ENCODE measurements at regions not wholly inside any gene's neighbourhood (a gene's known extent, or its start where the extent isn't known, plus 50 kb on each side); places are given as distances from the start of the nearest gene placed in this dataset.

DNA sequence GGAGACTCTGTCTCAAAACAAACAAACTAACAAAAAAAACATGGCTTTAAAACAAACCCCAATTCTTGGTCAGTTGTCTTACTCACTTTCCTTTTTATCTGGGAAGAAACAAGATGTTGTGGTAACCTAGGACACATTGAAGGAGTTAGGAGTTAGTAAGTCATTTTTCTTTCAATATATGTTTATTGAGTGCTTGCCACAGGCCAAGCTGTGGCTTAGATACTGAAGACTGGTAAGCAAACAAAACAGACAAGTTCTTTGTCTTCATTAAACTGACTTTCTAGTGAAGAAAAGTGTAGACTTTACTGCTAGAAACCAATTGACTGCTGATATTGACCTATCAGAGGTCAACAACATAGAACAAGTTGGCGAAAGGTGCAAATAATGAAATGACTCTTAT, 1228.3 kb upstream of the FAM98A start:
- no peaks in the 10 kb centered on the region for H3K27me3 ChIP-seq (ENCODE audit: control insufficient read depth, low read length)
- H3K9me3 ChIP-seq (ENCODE audit: control insufficient read depth, insufficient read depth, low read length) = no peaks in the 10 kb centered on the region
- no peak for TF ChIP-seq EZH2phosphoT487 (IDR thresholded peaks at IDR 0.05; ENCODE audit: borderline replicate concordance, low read length)
- H3F3A ChIP-seq (ENCODE audit: control insufficient read depth, insufficient read depth) = no peaks in the 10 kb centered on the region
- no peaks in the 10 kb centered on the region for H3K4me1 ChIP-seq (ENCODE audit: control insufficient read depth, low read length)
- no peak overlapping the region for H3K27ac ChIP-seq (ENCODE audit: low read depth, low read length)
- H4K20me1 ChIP-seq (ENCODE audit: control insufficient read depth, insufficient read depth, low read depth, low read length) = no peaks in the 10 kb centered on the region
- no peak overlapping the region for H3K4me2 ChIP-seq (ENCODE audit: low read length)
- no peaks in the 10 kb centered on the region for H3K79me2 ChIP-seq (ENCODE audit: control insufficient read depth, low read length)
- H3K4me3 ChIP-seq (ENCODE audit: low read length) = no peak overlapping the region
- no peaks in the 10 kb centered on the region for H3K9me2 ChIP-seq (replicated peaks; ENCODE audit: control insufficient read depth, low read length)
- H3K36me3 ChIP-seq (ENCODE audit: control insufficient read depth, low read length) = no peaks in the 10 kb centered on the region

DNA sequence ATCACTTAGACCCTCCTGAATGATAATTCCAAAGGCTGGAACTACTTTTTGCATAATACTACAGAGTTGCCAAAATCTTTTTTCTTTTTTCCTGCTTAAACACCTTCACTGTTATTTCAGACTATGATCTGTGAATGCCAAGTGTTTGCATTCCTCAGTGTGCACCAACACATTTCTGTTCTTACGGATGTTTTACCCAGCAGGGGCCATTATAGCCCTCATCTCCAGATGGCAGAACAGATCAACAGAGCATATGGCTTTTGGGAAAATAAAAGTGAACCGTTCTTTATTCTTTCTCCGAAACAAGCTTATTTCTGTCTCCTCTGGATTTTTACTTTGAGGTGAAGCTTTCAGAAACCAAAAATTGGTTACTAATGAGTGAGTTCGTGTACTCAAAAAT, 1226.6 kb upstream of the FAM98A start:
- no peaks in the 10 kb centered on the region for H3K4me1 ChIP-seq (ENCODE audit: control insufficient read depth, low read length)
- no peaks in the 10 kb centered on the region for H3K9me3 ChIP-seq (ENCODE audit: control insufficient read depth, insufficient read depth, low read length)
- TF ChIP-seq, protein P1, sequence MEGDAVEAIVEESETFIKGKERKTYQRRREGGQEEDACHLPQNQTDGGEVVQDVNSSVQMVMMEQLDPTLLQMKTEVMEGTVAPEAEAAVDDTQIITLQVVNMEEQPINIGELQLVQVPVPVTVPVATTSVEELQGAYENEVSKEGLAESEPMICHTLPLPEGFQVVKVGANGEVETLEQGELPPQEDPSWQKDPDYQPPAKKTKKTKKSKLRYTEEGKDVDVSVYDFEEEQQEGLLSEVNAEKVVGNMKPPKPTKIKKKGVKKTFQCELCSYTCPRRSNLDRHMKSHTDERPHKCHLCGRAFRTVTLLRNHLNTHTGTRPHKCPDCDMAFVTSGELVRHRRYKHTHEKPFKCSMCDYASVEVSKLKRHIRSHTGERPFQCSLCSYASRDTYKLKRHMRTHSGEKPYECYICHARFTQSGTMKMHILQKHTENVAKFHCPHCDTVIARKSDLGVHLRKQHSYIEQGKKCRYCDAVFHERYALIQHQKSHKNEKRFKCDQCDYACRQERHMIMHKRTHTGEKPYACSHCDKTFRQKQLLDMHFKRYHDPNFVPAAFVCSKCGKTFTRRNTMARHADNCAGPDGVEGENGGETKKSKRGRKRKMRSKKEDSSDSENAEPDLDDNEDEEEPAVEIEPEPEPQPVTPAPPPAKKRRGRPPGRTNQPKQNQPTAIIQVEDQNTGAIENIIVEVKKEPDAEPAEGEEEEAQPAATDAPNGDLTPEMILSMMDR (IDR thresholded peaks at IDR 0.05; ENCODE audit: low read depth, low read length, poor library complexity, severe bottlenecking) = no peak
- TF ChIP-seq EZH2phosphoT487 (IDR thresholded peaks at IDR 0.05; ENCODE audit: borderline replicate concordance, low read length) = no peak
- no peaks in the 10 kb centered on the region for H4K20me1 ChIP-seq (ENCODE audit: control insufficient read depth, insufficient read depth, low read depth, low read length)
- H3K36me3 ChIP-seq (ENCODE audit: control insufficient read depth, low read length) = no peaks in the 10 kb centered on the region
- H3K27me3 ChIP-seq (ENCODE audit: control insufficient read depth, low read length) = no peaks in the 10 kb centered on the region
- no peak overlapping the region for H3K4me3 ChIP-seq (ENCODE audit: low read length)
- no peaks in the 10 kb centered on the region for H3K9me2 ChIP-seq (replicated peaks; ENCODE audit: control insufficient read depth, low read length)
- no peak overlapping the region for H3K27ac ChIP-seq (ENCODE audit: low read depth, low read length)
- no peaks in the 10 kb centered on the region for H3F3A ChIP-seq (ENCODE audit: control insufficient read depth, insufficient read depth)
- no peak overlapping the region for H3K4me2 ChIP-seq (ENCODE audit: low read length)
- no peaks in the 10 kb centered on the region for H3K79me2 ChIP-seq (ENCODE audit: control insufficient read depth, low read length)

DNA sequence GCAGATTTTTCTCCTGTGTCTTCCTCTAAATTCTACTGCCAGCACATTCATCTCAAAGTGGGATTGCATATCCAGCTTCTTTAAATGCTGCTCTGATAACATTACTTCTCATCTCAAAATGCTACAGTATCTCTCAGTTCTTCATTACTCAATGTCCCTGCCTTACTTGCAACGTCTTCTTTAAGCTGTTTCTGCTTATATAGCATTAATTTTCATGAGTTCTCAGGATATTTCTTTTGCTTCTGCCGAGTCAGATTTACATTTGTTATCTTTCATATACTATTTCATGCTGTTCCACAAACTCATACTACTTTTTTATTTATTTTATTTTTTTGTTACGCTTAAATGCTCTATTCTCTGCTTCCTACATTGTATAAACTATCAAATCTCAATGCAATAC, 1223.5 kb upstream of the FAM98A start:
- H3K4me2 ChIP-seq (ENCODE audit: low read length) = no peak overlapping the region
- H3K4me1 ChIP-seq (ENCODE audit: control insufficient read depth, low read length) = no peaks in the 10 kb centered on the region
- no peaks in the 10 kb centered on the region for H4K20me1 ChIP-seq (ENCODE audit: control insufficient read depth, insufficient read depth, low read depth, low read length)
- no peaks in the 10 kb centered on the region for H3K9me2 ChIP-seq (replicated peaks; ENCODE audit: control insufficient read depth, low read length)
- H3K36me3 ChIP-seq (ENCODE audit: control insufficient read depth, low read length) = no peaks in the 10 kb centered on the region
- no peaks in the 10 kb centered on the region for H3F3A ChIP-seq (ENCODE audit: control insufficient read depth, insufficient read depth)
- no peak overlapping the region for H3K27ac ChIP-seq (ENCODE audit: low read depth, low read length)
- no peaks in the 10 kb centered on the region for H3K9me3 ChIP-seq (ENCODE audit: control insufficient read depth, insufficient read depth, low read length)
- TF ChIP-seq EZH2phosphoT487 (IDR thresholded peaks at IDR 0.05; ENCODE audit: borderline replicate concordance, low read length) = no peak
- TF ChIP-seq, protein P1 (IDR thresholded peaks at IDR 0.05; ENCODE audit: low read depth, low read length, poor library complexity, severe bottlenecking) = no peak
- no peaks in the 10 kb centered on the region for H3K79me2 ChIP-seq (ENCODE audit: control insufficient read depth, low read length)
- no peaks in the 10 kb centered on the region for H3K27me3 ChIP-seq (ENCODE audit: control insufficient read depth, low read length)
- no peak overlapping the region for H3K4me3 ChIP-seq (ENCODE audit: low read length)

DNA sequence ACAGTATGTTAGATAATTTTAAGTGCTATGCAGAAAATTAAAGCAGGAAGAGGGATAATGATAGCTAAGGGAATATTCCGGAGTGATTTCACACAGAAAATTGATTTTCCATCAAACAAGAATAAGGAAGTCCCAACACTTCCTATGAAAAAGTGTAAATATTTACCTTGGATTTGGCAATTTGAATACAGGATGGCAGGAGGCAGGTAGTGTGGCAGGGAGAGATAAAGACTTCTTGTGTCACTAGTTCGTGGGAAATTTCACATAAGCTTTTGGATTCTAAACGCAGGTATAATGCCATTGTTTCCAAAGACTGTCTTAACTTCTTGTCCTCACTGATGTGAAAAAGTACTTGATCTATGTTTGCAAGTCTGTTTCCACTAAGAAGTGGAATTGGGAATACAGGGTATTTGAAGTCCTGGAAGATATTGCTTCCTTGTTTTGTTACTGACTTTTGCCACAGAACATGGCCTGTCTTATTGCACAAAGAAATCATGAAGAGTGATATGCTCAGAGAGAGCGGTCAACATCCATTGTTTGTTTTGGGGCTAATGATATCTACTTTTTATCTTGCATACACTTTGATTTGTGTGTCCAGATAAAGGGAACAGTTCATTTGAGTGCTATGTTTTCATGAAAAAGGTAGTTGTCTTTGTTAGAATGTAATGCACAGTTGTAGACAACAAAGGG, 1216.1 kb upstream of the FAM98A start:
- H3K79me2 ChIP-seq (ENCODE audit: control insufficient read depth, low read length) = no peaks in the 10 kb centered on the region
- no peak overlapping the region for H3K4me3 ChIP-seq (ENCODE audit: low read length)
- H3K9me2 ChIP-seq (replicated peaks; ENCODE audit: control insufficient read depth, low read length) = no peaks in the 10 kb centered on the region
- 0 out of 2 replicates have a peak, but pooled peaks cover 5% of the 10 kb centered on the region for H3K9me3 ChIP-seq (ENCODE audit: control insufficient read depth, insufficient read depth, low read length)
- no peaks in the 10 kb centered on the region for H3F3A ChIP-seq (ENCODE audit: control insufficient read depth, insufficient read depth)
- no peak for TF ChIP-seq EZH2phosphoT487 (IDR thresholded peaks at IDR 0.05; ENCODE audit: borderline replicate concordance, low read length)
- TF ChIP-seq, protein P1 (IDR thresholded peaks at IDR 0.05; ENCODE audit: low read depth, low read length, poor library complexity, severe bottlenecking) = no peak
- H3K27ac ChIP-seq (ENCODE audit: low read depth, low read length) = no peak overlapping the region
- no peak overlapping the region for H3K4me2 ChIP-seq (ENCODE audit: low read length)
- no peaks in the 10 kb centered on the region for H3K4me1 ChIP-seq (ENCODE audit: control insufficient read depth, low read length)
- no peaks in the 10 kb centered on the region for H4K20me1 ChIP-seq (ENCODE audit: control insufficient read depth, insufficient read depth, low read depth, low read length)
- H3K27me3 ChIP-seq (ENCODE audit: control insufficient read depth, low read length) = no peaks in the 10 kb centered on the region
- no peaks in the 10 kb centered on the region for H3K36me3 ChIP-seq (ENCODE audit: control insufficient read depth, low read length)
